Upper lobe of left lung (tissue), 6 donors: ENCODE measurements at regions not wholly inside any gene's neighbourhood (a gene's known extent, or its start where the extent isn't known, plus 50 kb on each side); places are given as distances from the start of the nearest gene placed in this dataset.

ENCODE experiments used
- ATAC-seq, 2 donors: fragments of 200-7000 bp; cut with Tn5 transposase; one replicate each; pipeline ENCODE4 v1.9.1; 2022; ENCODE audit warnings: mild to moderate bottlenecking in 2 of 2, moderate library complexity in 2 of 2; ENCODE audit not compliant: low FRiP score in 2 of 2
- DNase-seq, 2 donors: peaks; one replicate each; pipeline ENCODE4 v3.0.0-alpha.2; 2019 to 2020
- H3K27ac ChIP-seq, 4 donors: fragments of 200-600 bp; sonication (generic); one replicate each; pipeline ENCODE4 v1.5.1; 2016 to 2019
- H3K27me3 ChIP-seq, 4 donors: fragments of 200-600 bp; sonication (generic); one replicate each; pipeline ENCODE4 v1.5.1; 2017 to 2019
- H3K36me3 ChIP-seq, 4 donors: fragments of 200-600 bp; sonication (generic); one replicate each; pipeline ENCODE4 v1.5.1; 2016 to 2019
- H3K4me1 ChIP-seq, 4 donors: fragments of 200-600 bp; sonication (generic); one replicate each; pipeline ENCODE4 v1.5.1; 2018 to 2019
- H3K4me3 ChIP-seq, 4 donors: fragments of 200-600 bp; sonication (generic); one replicate each; pipeline ENCODE4 v1.5.1; 2017 to 2019; ENCODE audit warnings: mild to moderate bottlenecking in 2 of 4, moderate library complexity in 1 of 4
- H3K9me3 ChIP-seq, 4 donors: fragments of 200-600 bp; sonication (generic); one replicate each; pipeline ENCODE4 v1.5.1; 2018 to 2019
- EP300 ChIP-seq, 4 donors: sonication (generic); formaldehyde crosslinking; IDR thresholded peaks; one replicate each; pipeline ENCODE4 v1.5.1; 2017; ENCODE audit warnings: antibody characterized with exemption in 4 of 4, control low read depth in 2 of 4
- POLR2A ChIP-seq, 4 donors: fragments of 450-650 bp; IDR thresholded peaks; one replicate each; pipeline ENCODE4 v1.5.1; 2016 to 2017; ENCODE audit warnings: antibody characterized with exemption in 4 of 4, mild to moderate bottlenecking in 2 of 4
- POLR2AphosphoS5 ChIP-seq, 2 donors: sonication (generic); formaldehyde crosslinking; IDR thresholded peaks; one replicate each; pipeline ENCODE4 v1.5.1; 2017; ENCODE audit warnings: antibody characterized with exemption in 2 of 2
- WGBS, 2 donors: methylation state at CpG; one replicate each; pipeline ENCODE4 v1.1.5; 2017 to 2018; 5-methylcytosine and 5-hydroxymethylcytosine counted together
- TF ChIP-seq, protein P1 (sequence below), 6 experiments: fragments of 450-650 bp in 4 of 6; fragments of 200-600 bp in 2 of 6; sonication (generic) in 2 of 6; IDR thresholded peaks; one replicate each; pipeline ENCODE4 v1.5.1; 2016 to 2019; ENCODE audit warnings: antibody characterized with exemption in 6 of 6
- donor health status: DM: no; HTN: no; CAD: no; lungs with moderate emphysema.
- donor health status: DM: no; HTN: yes; CAD: no; lungs with severe emphysema.

DNA sequence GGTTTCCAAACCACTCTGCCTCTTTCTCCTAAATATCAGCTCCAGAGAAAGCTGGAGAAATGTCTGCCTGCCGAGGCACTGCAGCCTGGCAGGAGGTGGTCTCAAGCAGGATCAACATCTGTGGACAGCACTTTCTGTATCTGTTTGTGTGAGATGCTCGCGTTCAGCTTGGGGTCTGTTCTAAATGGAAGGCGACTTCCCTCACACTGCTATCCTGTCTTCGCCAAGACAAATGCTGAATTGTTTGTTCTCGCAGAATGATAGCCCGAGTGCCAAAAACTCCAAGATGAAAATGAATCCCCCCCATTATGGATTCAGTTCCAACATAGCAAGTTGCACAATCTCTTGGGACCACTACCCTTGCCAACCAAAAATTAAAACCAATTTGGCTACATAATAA is 72.2 kb upstream of the PALS2 start:
- H3K4me3 ChIP-seq, result no peak overlapping the region

DNA sequence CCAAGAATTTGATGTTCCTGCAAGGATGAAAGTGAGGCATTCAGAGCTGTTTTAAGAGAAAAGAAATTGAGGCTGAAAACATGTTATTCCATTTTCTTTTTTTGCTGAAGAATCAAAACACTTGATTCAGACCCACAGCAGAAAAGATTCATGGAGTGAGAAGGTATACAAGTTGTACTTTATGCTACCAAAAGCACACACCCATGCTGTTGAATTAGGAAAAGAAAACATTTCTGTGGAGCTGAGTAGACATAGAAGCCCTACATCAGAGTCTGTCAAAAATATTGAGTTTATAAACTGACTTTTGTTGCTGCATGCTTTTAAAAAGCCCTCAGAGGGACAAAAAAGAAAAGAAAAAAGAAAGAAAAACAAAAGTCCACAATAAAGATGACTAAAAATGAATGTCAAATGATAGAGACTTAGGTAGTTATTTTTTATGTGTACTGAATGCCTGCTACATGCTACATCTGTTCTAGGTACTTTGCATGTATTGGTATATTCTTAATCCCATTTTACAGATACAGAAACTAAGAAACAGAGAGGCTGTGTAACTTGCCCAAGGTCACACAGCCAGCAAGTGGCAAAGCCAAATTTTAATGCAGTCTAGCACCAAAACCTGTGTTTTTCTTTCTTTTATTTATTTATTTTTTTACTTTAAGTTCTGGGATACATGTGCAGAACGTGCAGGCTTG is 71.7 kb upstream of the PALS2 start:
- no peak for ATAC-seq
- no peak for DNase-seq
- Histone ChIP-seq H3K27me3 (no peaks in the 10 kb centered on the region), H3K9me3 (no peaks in the 10 kb centered on the region), H3K36me3 (no peaks in the 10 kb centered on the region), H3K4me1 (no peaks in the 10 kb centered on the region), H3K27ac (no peak overlapping the region), H3K4me3 (no peak overlapping the region)
- TF ChIP-seq POLR2A (IDR thresholded peaks at IDR 0.05), result no peak
- 53 to 61% methylated on average over 1 of the region's 1 CpG for WGBS, 2 donors

More for the DNA sequence above, 72.2 kb upstream of the PALS2 start:
- WGBS, 2 donors, result 60 to 61% methylated on average over 7 of the region's 7 CpGs
- H3K27ac ChIP-seq, result no peak overlapping the region
- no peaks in the 10 kb centered on the region for H3K4me1 ChIP-seq
- no peaks in the 10 kb centered on the region for H3K36me3 ChIP-seq
- ATAC-seq (no peak), DNase-seq (no peak)
- TF ChIP-seq POLR2A (IDR thresholded peaks at IDR 0.05) (no peak), POLR2AphosphoS5 (IDR thresholded peaks at IDR 0.05) (no peak), EP300 (IDR thresholded peaks at IDR 0.05) (no peak)
- TF ChIP-seq, protein P1, sequence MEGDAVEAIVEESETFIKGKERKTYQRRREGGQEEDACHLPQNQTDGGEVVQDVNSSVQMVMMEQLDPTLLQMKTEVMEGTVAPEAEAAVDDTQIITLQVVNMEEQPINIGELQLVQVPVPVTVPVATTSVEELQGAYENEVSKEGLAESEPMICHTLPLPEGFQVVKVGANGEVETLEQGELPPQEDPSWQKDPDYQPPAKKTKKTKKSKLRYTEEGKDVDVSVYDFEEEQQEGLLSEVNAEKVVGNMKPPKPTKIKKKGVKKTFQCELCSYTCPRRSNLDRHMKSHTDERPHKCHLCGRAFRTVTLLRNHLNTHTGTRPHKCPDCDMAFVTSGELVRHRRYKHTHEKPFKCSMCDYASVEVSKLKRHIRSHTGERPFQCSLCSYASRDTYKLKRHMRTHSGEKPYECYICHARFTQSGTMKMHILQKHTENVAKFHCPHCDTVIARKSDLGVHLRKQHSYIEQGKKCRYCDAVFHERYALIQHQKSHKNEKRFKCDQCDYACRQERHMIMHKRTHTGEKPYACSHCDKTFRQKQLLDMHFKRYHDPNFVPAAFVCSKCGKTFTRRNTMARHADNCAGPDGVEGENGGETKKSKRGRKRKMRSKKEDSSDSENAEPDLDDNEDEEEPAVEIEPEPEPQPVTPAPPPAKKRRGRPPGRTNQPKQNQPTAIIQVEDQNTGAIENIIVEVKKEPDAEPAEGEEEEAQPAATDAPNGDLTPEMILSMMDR (IDR thresholded peaks at IDR 0.05), result no peak
- no peaks in the 10 kb centered on the region for H3K9me3 ChIP-seq
- no peaks in the 10 kb centered on the region for H3K27me3 ChIP-seq

DNA sequence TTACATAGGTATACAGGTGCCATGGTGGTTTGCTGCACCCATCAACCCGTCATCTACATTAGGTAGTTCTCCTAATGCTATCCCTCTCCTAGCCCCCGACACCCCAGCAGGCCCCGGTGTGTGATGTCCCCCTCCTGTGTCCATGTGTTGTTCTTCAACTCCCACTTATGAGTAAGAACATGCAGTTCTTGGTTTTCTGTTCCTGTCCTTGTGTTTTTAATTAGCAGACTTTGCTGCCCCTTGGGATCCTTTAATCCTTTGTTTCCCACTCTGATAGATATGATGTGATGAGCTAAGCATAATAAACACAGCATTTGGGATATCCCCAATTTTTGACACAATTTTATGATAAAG is 71.1 kb upstream of the PALS2 start:
- DNase-seq, result no peak
- Histone ChIP-seq H3K9me3 (no peaks in the 10 kb centered on the region), H3K27ac (no peak overlapping the region), H3K4me3 (no peak overlapping the region), H3K4me1 (no peaks in the 10 kb centered on the region), H3K27me3 (no peaks in the 10 kb centered on the region), H3K36me3 (no peaks in the 10 kb centered on the region)
- 86 to 90% methylated on average over 3 of the region's 3 CpGs for WGBS, 2 donors
- no peak for ATAC-seq
- TF ChIP-seq POLR2AphosphoS5 (IDR thresholded peaks at IDR 0.05) (no peak), EP300 (IDR thresholded peaks at IDR 0.05) (no peak), POLR2A (IDR thresholded peaks at IDR 0.05) (no peak)
- TF ChIP-seq, protein P1 (IDR thresholded peaks at IDR 0.05), result no peak

DNA sequence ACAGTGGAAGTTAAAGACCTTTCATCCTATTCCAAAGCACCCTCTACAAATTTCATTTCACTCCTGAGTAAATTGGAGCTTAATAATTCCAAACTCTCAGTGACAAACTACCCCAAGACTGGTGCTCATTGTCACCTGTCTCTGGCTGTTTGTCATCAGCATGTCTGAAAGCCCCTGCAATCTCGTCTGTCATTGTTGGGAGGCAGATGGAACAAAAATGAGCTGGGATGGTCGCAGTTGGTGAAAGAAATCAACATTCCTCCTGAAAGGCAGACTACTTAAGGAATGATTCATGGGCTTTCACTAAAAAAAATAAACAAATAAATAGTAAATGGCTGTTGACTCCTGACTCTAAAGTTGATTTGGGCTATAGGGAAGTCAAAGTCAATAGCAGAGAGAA is 69.7 kb upstream of the PALS2 start:
- no peak for DNase-seq
- Histone ChIP-seq H3K36me3 (no peaks in the 10 kb centered on the region), H3K4me1 (no peaks in the 10 kb centered on the region), H3K27me3 (no peaks in the 10 kb centered on the region), H3K27ac (no peak overlapping the region), H3K4me3 (no peak overlapping the region), H3K9me3 (no peaks in the 10 kb centered on the region)
- TF ChIP-seq, protein P1 (IDR thresholded peaks at IDR 0.05), result no peak
- TF ChIP-seq EP300 (IDR thresholded peaks at IDR 0.05) (no peak), POLR2A (IDR thresholded peaks at IDR 0.05) (no peak), POLR2AphosphoS5 (IDR thresholded peaks at IDR 0.05) (no peak)
- no peak for ATAC-seq
- WGBS, 2 donors, result 70 to 76% methylated on average over 2 of the region's 2 CpGs

DNA sequence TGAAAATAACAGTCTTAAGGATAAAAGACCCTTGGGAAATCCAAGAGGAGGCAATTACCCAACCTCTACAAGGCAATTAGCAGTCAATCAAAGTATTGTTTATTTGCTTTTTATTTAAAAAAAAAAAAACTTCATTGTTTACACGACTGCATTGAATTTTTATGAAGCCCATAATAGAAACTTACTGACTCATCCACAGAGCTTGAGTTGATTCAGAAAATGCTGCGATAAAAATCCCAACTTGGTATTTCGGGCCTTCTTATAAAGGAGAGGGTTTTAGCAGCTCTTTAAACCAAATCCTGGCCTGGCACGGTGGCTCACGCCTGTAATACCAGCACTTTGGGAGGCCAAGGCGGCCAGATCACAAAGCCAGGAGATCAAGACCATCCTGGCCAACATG is 69.2 kb upstream of the PALS2 start:
- H3K27me3 ChIP-seq, result no peaks in the 10 kb centered on the region
- H3K36me3 ChIP-seq, result no peaks in the 10 kb centered on the region
- H3K4me3 ChIP-seq, result no peak overlapping the region
- DNase-seq, result no peak
- ATAC-seq, result no peak
- no peak overlapping the region for H3K27ac ChIP-seq
- TF ChIP-seq, protein P1 (IDR thresholded peaks at IDR 0.05), result no peak
- no peak for TF ChIP-seq EP300 (IDR thresholded peaks at IDR 0.05)
- no peak for TF ChIP-seq POLR2A (IDR thresholded peaks at IDR 0.05)
- no peak for TF ChIP-seq POLR2AphosphoS5 (IDR thresholded peaks at IDR 0.05)
- 78 to 84% methylated on average over 6 of the region's 6 CpGs for WGBS, 2 donors
- H3K4me1 ChIP-seq, result no peaks in the 10 kb centered on the region
- H3K9me3 ChIP-seq, result no peaks in the 10 kb centered on the region
